HG02870 (cell line): ENCODE measurements at regions not wholly inside any gene's neighbourhood (a gene's known extent, or its start where the extent isn't known, plus 50 kb on each side); places are given as distances from the start of the nearest gene placed in this dataset.
"Not testable (repeated sequence)": the region's sequence is repeated elsewhere in the genome, so short reads cannot be mapped to it uniquely, and the experiment has no call there.

ENCODE experiments used
- ATAC-seq: cut with Tn5 transposase; IDR thresholded peaks from one replicate; pipeline ENCODE4 v1.9.1; 2021; ENCODE audit warnings: mild to moderate bottlenecking, moderate library complexity; ENCODE audit not compliant: unreplicated experiment

DNA sequence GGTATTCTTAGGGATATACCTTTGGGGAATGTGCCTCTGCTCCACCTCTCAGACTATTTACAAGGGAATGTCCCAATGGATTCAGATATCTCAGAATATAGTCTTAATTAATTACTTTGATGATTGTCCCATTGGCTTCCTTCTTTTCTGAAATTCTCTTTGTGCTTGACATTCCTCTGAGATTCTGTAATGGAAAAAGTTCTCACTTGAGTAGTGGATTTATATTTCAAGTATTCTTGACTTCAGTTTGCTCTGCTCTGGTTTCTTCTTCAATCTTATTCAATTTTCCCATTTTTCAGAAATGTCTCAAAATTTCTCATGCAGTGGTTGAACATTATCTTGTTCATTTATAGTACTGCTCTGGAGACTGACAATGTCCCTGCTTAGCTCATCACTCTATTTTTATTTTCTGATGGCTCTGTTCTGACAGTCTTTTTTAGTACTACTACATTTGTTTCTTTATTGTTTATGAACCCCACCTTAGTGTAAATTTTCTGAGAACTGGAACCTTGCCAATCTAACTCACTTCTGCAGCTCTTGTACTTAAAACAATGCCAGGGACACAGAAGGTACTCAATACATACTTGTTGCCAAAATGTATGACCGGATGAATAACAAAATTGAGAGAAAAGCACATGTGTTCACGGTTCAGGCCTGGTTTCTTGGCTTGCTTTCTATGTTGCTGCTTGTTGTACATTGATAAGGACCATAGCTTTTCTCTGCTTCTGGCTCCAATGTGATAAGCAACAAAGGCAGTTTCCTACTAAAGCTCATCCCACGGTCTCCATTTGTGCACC is 471.7 kb downstream of the GASK1B start:
- no peak for ATAC-seq

DNA sequence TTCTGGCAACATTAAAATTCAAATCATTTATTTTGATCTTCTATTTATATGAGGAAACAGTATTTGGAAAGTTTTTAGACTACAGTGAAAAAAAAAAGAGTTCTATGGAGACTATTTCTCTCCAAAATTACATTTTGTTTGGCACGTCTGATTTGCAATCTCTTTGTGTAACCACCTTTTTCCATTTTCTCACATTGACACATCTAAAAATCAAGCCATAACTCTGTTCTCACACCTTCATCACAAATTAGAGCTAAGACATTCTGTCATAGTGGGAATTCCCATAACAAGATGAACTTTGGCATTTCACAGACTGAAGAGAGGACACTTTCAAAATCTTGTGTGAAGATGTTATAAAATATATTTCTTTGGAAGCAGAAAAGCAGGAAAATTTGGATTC is 468.9 kb downstream of the GRIA2 start:
- ATAC-seq, result no peak

DNA sequence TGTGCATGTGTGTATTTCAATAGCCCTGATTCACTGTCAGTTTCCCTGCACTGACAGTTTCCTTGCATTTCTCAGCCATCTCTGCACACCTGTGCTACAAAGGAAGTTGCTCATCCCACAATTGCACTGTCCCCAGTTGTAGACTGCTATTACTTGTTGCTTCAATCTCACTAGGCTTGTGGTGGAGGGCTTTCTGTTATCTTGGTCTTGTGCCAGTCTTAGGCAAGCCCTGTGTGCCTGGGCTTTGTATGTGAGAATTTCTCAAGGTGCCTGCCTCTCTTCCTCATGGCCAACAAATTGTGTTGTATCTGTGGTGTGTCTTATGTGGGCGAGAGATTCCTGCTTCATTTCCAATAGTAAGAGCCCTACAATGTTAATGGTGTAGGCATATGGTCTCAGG is 467.4 kb downstream of the GRIA2 start:
- ATAC-seq, result no peak

DNA sequence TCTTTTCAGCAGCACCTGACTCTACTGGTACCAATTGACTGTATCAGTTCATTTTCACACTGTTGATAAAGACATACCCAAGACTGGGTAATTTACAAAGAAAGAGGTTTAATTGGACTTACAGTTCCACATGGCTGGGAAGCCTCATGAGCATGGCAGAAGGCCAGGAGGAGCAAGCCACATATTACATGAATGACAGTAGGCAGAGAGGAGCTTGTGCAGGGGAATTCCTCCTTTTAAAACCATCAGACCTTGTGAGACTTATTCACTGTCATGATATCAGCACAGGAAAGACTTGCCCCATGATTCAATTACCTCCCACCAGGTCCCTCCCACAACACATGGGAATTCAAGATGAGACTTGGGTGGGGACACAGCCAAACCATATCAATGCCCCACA is 458.8 kb downstream of the GRIA2 start:
- ATAC-seq, result not testable (repeated sequence)

DNA sequence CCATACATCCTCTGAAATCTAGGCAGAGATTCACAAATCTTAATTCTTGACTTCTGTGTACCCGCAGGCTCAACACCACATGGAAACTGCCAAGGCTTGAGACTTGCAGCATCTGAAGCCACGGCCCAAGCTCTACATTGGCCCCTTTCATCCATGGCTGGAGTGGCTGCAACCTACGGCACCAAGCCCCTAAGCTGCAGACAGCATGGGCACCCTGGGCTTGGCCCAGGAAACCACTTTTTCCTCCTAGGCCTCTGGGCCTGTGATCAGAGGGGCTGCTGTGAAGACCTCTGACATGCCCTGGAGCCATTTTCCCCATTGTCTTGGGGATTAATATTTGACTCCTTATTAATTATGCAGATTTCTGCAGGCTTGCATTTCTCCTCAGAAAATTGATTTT is 457.9 kb downstream of the GRIA2 start:
- no peak for ATAC-seq

DNA sequence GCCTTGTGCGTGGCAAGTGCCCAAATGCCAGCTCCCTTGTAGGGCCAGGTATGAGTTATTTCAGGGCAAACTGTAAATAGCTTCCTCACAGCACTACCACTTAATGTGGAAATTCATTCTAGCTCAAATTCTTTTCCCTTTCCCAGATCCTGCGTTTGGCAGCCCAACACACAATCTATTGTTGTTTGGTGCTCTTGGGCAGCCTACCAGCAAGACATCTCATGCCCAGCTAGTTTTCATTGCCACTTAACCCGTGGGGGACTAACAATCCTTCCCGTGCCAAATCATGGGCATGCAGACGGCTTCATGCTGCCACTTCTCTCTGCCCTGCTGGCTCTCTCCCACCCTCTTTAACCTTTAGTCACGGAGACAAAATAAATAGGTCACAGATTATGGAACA is 454.2 kb downstream of the GRIA2 start:
- ATAC-seq, result no peak

DNA sequence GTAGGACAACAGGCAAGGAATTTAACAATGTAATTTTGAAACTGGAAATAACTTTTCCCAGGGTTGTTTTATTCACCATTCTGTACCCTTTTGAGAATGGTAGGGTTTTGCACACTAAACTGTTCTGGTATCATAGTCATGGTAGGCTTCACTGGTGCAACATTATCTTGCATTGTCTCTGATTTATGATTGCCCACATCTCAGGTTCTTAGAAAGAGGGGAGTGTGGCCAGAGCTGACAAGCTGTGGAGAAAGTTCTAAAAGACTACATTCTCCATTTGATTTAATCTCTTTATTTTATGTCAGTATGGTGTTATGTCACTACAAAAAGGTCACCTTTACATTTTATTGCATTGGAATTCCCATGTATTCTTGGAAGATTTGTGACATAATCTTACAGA is 447.3 kb downstream of the GRIA2 start:
- ATAC-seq, result no peak

DNA sequence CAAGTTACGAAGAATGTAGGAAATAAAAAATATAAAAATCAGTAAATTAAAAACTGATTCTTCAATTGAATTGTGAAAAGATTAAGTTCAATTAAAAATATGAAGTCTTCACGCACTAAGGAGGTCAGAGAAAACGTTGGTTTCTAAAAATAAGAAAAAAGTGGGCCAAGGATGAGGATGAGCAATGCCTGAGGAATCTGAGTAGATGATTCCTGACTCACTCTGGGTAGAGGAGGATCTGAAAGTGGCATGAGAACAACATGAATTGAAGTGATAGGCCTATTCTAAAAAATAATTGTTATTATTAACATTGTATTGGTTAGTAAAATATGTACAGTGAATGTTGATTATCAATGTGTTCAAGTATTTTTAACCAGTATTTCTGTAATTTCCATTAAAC is 444.2 kb downstream of the GRIA2 start:
- no peak for ATAC-seq

DNA sequence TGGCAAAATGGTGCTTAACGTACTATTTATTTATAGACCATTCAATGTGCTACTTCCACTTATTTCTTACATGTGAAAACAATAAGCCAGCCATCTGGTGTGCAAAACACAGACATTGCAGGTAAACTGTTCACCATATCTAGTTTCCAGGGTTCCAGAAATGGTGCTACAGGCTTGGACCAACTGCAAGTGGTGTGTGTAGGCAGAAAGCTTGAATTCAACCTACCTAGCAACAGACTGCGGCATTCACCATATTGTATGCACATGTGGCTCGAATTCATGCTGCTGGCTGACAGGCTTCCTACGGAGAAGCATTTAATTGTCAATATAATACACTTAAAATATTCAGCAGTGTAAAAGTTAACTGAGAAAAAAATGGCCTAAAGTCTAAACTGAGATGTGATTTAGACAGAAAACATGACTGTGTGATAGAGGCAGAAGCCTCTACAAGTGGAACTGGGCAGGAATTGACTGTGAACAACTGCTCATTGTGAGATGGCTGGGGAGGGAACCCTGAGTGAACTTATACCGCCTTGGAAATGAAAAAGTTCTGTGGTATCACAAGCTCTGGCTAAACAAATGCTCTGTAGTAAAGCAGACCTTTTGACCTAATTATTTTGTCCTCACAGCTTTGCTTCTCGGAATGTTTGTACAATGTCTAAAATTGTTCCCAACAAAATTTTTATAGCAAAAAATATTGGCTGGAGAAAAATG is 434.7 kb downstream of the GRIA2 start:
- no peak for ATAC-seq

DNA sequence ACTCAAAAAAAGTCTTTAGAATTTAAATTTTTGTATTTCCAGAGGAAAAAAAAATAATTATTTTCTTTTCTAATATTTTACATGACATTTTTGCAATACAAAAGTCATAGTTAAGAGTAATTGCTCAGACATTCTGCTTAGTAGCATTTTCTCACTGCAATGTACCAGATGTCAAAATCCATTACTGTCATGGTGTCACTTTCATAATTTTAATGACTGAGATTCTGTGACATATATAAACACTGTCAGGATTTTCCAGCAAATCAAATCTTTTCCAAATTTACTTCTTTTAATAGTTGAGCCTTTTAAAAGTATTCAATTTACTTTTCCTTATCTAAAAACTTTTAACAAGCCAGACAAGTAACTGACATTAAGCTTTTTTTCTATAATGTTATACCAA is 422.7 kb downstream of the GRIA2 start:
- ATAC-seq, result no peak

DNA sequence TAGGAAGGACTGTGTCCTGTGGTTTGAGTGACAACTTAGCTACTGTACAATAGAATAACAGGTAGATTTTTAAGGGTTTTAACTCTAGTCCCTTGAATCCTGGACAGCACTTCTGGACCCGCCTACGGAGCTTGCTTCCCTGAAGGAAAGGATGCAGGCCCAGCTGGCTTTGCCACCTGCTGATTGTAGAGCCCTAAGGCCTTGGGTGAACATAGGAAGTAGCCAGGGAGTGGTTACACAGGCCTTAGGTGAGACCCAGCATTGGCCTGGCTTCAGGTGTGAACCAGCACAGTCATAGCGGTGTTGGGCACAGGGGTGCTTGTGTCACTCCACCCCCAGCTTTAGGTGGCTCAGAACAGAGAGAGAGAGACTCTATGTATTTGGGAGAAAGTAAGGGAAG is 413.5 kb downstream of the GRIA2 start:
- ATAC-seq, result no peak

DNA sequence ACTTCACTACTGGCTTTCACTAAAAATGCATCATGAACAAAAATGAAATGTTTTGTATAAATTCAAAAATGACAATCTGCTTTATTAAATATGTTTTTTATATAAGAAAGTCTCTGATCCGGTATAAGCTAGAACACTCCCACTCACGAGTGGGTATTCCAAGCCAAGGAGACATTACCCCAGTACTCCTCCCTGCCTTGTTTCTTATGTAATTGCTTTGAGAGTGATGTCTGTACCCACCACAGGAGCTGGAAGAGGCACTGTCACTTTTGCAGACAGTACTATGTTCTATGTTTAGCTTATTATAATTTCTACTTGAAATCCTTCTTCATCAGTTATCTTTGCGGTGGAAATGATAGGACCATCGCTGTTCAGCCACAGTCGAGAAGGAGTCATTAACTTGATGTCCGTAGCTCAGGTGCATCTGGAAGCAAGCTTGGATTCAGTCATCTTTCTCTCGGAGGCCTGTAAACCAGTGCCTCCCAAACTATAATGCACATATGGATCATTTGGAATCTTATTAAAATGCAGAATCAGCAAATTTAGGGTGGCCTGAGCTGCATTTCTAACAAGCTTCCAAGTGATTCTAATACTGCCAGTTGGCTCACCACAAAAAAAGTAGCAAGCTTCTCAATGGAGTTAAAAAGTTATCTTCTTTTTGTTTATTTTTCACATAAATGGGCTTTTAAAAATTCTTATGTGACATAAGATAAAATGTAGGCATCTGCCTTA is 396.4 kb downstream of the GRIA2 start:
- no peak for ATAC-seq

DNA sequence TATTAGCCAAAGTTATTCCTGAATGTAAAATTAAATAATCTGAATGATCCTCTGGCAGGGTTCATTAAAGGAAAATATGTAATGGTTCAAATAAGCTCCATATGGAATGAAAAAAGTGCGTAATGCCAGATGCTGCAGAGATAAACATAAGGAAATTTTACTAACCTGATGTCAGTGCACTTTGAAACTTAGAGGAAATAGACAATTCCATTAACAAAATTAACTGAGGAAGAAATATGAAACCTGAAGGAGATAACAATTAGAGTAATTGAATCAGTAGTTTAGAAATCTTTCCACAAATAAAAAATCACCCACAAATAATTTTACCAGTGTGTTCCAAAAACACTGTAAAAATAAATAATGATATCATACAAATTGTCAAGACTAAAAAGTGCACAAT is 387.5 kb downstream of the GRIA2 start:
- no peak for ATAC-seq

DNA sequence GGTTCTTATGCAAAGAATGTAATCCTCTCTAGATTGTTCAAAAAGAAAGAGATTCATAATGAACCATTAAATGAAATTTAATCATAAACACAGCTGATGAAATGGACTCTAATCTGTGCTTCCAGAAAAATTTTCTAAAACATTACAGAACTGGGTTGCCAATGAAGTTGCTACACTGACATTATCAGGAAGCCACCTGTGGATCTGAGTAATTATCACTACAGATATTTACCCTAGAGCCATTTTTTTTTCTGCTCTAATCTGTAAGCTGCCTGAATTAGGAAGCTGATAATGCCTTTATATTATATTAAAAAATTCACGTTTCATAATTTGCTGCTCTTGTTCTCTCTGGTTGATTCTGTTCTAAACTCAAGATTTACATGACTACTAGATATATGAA is 380.1 kb downstream of the GRIA2 start:
- no peak for ATAC-seq

DNA sequence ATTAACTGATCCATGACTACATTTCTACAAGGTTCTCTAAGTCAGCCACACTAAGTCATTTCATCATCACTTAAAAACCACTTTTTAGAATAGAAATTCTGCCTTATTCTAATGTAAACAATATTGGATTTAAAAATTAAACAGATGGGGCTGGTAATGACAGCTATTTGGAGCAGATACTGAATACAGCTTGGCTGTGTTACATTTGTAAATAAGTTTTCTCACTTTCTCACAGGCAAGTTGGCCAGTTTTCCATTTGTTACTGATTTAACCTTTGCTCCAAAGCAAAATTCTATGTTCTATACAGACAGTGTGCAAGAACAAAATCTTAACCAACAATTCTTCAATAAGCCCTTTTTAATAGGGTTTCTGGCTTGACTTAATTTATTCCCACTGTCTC is 370.7 kb downstream of the GRIA2 start:
- ATAC-seq, result no peak

DNA sequence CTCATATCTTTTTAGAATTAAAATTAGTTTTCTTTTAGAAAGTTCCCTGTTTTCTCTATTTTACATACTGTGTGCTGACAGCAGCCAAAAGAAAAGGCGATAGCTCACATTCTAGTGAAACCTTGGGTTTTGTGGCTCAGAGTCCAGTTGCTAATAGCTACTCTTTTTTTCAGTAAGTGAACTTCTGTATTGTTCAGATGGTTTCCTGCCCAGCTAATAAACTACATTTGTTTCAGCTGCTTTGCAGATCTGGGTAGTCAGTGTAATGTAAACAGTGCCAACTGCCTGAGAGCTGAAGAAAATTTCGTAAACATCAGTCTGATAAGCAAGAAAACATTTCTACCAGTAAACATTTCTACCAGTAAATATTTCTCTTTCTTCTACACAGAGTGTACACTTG is 370.2 kb downstream of the GRIA2 start:
- ATAC-seq, result no peak

DNA sequence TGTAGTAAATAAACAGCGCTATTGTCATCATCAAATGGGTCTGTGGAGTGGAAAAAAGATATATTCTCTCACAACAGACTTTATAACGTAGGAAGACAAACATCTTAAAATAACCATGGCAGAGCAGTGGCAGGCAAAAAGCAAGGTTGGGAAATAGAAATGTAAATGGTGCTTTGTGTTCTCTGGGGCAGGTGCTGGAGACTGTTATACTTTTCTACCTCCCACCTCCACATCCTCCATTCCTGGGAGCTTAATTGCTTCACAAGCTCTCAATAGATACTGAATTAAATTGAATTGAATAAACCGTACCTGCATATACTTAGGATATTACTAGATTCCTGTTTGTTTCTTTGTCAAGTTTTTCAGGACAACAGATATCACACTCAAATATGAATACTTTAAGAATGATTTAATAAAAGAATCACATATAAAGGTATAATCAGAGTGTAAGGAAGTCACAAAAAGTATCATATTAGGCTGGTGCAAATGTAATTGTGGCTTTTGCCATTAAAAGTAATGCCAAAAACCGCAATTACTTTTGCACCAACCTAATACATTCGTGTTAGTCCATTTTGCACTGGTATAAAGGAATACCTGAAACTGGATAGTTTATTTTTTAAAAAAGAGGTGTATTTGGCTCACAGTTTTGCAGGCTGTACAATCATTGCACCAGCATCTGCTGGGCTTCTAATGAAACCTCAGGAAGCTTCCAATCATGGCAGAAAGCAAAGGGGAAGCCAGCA is 367.3 kb downstream of the GRIA2 start:
- ATAC-seq, result no peak

DNA sequence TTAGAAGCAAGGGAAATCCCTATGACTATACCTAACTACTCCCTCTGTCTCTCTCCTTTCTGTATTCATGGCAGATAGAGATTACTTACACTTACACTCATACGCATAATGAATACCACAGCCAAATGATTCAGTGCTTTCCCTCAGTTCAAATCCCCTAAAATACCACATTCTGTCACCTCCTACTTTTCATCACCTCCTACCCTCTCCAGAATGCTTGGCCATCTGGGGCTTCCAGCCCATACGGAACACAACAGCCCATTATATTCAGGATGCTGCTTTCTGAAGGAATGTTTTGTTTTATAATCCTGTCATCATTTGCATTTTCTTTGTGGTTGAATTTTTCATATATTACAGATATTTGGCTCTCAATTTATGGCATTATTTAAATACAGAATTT is 361.6 kb downstream of the GRIA2 start:
- no peak for ATAC-seq

DNA sequence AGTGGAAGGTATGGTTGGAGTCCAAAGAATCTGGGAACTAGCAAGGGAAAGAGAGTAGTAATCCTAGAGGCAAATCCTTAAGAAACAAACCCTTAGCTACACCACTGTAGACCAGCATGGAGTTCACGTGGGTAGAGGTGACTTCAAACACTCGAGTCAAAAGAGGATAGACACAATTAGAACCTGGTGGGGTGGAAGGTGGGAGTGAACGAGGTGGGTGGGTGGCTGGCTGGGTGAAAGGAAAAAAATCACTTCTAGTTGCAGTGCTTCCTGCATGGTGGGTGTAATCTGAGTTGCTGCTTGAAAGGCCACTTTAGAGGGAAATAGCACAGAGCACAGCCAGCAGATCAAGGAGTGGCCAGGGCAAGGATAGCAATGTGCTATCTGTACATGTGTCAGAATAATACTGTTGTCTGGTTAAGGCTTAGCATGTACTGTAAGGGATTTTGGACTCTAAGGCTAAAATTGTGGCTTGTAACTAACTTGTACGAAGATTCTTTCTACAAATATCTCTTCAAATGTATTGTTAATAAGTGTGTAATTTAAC is 356.2 kb downstream of the GRIA2 start:
- no peak for ATAC-seq

DNA sequence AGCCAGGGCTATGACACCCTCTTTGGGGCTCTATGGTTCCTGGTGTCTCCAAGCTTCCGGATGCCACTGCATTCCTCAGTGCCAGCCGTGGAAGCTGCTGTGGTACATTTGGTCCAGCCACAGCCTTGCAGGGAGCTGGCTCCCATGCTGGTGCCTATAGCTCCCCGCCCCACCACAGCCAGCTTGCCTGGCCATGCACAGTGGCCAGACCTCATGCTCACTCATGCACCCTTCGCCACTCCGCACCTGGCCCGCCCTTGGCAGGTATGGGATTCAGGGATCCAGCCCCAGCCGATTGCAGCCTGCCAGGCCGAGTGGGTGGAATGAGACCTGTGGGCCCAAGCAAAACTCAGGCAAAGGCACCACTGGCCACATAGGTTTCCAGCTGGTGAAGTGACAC is 354.8 kb downstream of the GRIA2 start:
- ATAC-seq, result no peak

DNA sequence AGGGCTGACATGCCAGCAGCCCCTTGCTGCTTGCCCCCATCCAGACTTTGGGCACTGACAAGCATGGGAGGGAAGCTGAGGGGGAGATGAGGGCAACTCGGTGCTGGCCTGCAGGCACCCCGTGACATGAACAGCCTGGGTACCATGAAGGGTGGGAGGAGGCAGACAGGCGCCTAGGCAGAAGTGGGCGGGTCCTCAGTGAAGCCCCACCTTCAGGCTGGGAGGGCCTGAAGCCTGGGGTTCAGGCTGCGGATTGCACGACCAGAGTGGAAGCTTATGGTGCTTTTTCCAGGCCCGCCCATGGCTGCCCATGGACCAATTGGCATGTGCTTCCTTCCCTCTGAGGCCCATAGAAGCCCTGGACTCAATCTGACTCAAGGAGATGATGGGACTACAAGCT is 354.1 kb downstream of the GRIA2 start:
- no peak for ATAC-seq
